Neural crest cell (in vitro differentiated cells): ENCODE measurements at regions not wholly inside any gene's neighbourhood (a gene's known extent, or its start where the extent isn't known, plus 50 kb on each side); places are given as distances from the start of the nearest gene placed in this dataset.
"Not testable (repeated sequence)": the region's sequence is repeated elsewhere in the genome, so short reads cannot be mapped to it uniquely, and the experiment has no call there.

Experiments
- DNase-seq: peaks from one replicate; pipeline ENCODE4 v3.0.0; 2021; ENCODE audit warnings: low read depth, mixed read lengths, low spot score
- H3K27ac Mint-ChIP-seq: one replicate; pipeline ENCODE4 v1.8.0; 2021; ENCODE audit warnings: mild to moderate bottlenecking, mixed read lengths; ENCODE audit not compliant: unreplicated experiment
- H3K27me3 Mint-ChIP-seq: 2 replicates; pipeline ENCODE4 v1.8.0; 2021; ENCODE audit warnings: low read depth, mild to moderate bottlenecking, mixed read lengths
- H3K36me3 Mint-ChIP-seq: 2 replicates; pipeline ENCODE4 v1.8.0; 2021; ENCODE audit warnings: low read depth, mild to moderate bottlenecking, mixed read lengths
- H3K4me1 Mint-ChIP-seq: 2 replicates; pipeline ENCODE4 v1.8.0; 2021; ENCODE audit warnings: mixed read lengths
- H3K4me3 Mint-ChIP-seq: one replicate; pipeline ENCODE4 v1.8.0; 2021; ENCODE audit warnings: mild to moderate bottlenecking, mixed read lengths
- H3K9me3 Mint-ChIP-seq: 2 replicates; pipeline ENCODE4 v1.8.0; 2021; ENCODE audit warnings: mixed read lengths
- TF ChIP-seq, protein P1 (sequence below): fragments of 200-600 bp; sonication (generic); conservative IDR thresholded peaks from 2 replicates; pipeline ENCODE4 v1.5.0; 2021; ENCODE audit warnings: antibody characterized with exemption, mild to moderate bottlenecking

DNA sequence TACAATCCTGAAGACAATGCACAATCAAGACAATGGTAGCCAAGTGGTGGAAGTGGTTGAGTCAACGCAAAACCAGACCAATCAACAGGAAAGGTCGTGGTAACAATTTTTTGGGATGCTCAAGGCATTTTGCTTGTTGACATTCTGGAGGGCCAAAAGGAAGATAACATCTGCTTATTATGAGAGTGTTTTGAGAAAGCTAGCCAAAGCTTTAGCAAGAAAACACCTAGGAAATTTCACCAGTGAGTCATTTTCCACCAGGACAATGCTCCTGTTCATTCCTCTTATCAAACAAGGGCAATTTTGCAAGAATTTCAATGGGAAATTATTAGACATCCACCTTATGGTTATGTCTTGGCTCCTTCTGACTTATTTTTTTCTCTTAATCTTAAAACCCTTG lies 1932.2 kb upstream of the RAG2 start:
- Mint-ChIP-seq H3K36me3 (no peaks in the 10 kb centered on the region), H3K27ac (no peak overlapping the region), H3K27me3 (no peaks in the 10 kb centered on the region), H3K4me1 (no peaks in the 10 kb centered on the region), H3K4me3 (no peak overlapping the region), H3K9me3 (peaks cover 6% of the 10 kb centered on the region)
- TF ChIP-seq, protein P1, sequence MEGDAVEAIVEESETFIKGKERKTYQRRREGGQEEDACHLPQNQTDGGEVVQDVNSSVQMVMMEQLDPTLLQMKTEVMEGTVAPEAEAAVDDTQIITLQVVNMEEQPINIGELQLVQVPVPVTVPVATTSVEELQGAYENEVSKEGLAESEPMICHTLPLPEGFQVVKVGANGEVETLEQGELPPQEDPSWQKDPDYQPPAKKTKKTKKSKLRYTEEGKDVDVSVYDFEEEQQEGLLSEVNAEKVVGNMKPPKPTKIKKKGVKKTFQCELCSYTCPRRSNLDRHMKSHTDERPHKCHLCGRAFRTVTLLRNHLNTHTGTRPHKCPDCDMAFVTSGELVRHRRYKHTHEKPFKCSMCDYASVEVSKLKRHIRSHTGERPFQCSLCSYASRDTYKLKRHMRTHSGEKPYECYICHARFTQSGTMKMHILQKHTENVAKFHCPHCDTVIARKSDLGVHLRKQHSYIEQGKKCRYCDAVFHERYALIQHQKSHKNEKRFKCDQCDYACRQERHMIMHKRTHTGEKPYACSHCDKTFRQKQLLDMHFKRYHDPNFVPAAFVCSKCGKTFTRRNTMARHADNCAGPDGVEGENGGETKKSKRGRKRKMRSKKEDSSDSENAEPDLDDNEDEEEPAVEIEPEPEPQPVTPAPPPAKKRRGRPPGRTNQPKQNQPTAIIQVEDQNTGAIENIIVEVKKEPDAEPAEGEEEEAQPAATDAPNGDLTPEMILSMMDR: no peak
- DNase-seq: no peak

DNA sequence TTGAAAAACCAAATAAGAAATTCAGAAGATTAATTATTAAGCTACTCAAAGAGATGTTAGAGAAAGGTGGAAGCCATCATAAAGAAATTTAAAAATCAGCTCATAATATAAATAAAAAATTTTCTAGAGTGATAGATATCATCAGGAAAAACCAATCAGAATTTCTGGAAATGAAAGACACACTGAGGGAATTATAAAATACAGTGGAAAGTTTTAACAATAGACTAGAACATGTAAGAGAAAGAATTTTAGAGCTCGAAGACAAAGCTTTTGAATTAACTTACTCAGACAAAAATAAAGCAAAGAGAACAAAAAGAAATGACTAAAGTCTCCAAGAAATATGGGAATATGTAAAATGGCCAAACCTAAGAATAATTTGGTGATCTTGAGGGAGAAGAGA lies 1926.9 kb upstream of the RAG2 start:
- no peaks in the 10 kb centered on the region for H3K27me3 Mint-ChIP-seq
- H3K9me3 Mint-ChIP-seq: peaks cover 10% of the 10 kb centered on the region
- TF ChIP-seq, protein P1: no peak
- no peaks in the 10 kb centered on the region for H3K36me3 Mint-ChIP-seq
- no peaks in the 10 kb centered on the region for H3K4me1 Mint-ChIP-seq
- no peak for DNase-seq
- no peak overlapping the region for H3K27ac Mint-ChIP-seq
- H3K4me3 Mint-ChIP-seq: no peak overlapping the region

DNA sequence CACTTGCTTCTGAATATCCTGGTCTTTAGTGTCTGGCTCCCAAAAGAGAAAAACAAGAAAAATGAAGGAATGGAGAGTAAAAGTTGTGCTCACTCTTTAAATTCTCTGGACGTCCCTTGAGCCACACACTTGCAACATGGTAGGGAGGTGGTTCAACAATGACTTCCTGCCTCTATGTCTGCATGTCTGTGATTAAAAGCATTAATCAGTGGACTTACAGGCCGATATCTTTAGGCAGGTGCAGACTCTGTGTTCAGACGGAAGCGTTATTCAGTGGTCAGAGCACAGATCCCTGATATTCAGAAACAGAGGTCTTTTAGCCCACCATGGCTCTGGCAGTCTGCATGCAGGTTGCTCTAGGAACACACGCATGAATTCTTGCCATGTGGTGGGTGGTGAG lies 1920.0 kb upstream of the RAG2 start:
- Mint-ChIP-seq H3K9me3 (peaks cover 3% of the 10 kb centered on the region), H3K27ac (no peak overlapping the region), H3K36me3 (no peaks in the 10 kb centered on the region), H3K27me3 (no peaks in the 10 kb centered on the region), H3K4me1 (no peaks in the 10 kb centered on the region), H3K4me3 (no peak overlapping the region)
- no peak for DNase-seq
- TF ChIP-seq, protein P1: no peak

DNA sequence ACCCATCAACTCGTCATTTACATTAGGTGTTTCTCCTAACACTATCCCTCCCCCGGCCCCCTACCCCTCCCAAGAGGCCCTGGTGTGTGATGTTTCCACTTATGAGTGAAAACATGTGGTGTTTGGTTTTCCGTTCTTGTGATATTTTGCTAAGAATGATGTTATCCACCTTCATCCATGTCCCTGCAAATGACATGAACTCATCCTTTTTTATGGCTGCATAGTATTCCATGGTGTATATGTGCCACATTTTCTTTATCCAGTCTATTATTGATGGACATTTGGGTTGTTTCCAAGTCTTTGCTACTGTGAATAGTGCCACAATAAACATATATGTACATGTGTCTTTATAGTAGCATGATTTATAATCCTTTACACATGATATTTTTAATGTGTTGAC lies 1914.8 kb upstream of the RAG2 start:
- not testable (repeated sequence) for H3K4me3 Mint-ChIP-seq, H3K9me3 Mint-ChIP-seq, H3K27ac Mint-ChIP-seq, H3K27me3 Mint-ChIP-seq, DNase-seq, H3K4me1 Mint-ChIP-seq, H3K36me3 Mint-ChIP-seq

DNA sequence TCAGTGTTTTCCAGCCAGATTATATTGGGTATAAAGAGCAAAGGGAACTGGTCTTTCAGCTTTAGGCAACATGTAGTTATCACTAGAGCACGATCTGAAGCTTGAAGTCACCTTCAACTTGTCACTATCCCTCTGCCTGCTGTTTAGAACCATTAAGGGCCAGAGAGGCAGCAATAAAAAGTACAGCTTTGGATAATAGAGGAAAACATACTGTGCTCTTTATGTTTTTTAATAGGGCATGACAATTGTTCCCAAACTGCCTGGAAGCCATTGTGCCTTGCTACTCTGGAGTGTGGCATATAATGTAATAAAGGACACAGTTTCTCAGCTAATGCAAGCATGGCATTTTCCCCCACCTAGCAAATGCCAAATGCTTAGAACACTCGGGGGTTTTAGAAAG lies 1912.0 kb upstream of the RAG2 start:
- TF ChIP-seq, protein P1: no peak
- H3K27ac Mint-ChIP-seq: no peak overlapping the region
- H3K4me1 Mint-ChIP-seq: no peaks in the 10 kb centered on the region
- no peaks in the 10 kb centered on the region for H3K36me3 Mint-ChIP-seq
- peaks cover 5% of the 10 kb centered on the region for H3K9me3 Mint-ChIP-seq
- no peaks in the 10 kb centered on the region for H3K27me3 Mint-ChIP-seq
- no peak overlapping the region for H3K4me3 Mint-ChIP-seq
- DNase-seq: no peak

DNA sequence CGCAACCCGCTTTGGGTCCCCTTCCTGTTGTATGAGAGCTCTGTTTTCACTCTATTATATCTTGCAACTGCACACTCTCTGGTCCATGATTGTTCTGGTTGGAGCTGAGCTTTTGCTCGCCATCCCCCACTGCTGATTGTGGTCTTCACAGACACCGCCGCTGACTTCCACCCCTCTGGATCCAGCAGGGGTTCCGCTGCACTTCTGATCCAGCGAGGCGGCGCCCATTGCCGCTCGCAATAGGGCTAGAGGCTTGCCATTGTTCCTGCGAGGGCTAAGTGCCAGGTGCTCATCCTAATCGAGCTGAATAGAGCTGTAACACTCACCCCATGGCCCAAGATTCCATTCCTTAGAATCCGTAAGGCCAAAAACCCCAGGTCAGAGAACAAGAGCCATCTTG lies 1905.8 kb upstream of the RAG2 start:
- peaks cover 2% of the 10 kb centered on the region for H3K9me3 Mint-ChIP-seq
- no peak for DNase-seq
- no peaks in the 10 kb centered on the region for H3K27me3 Mint-ChIP-seq
- no peaks in the 10 kb centered on the region for H3K36me3 Mint-ChIP-seq
- H3K4me3 Mint-ChIP-seq: no peak overlapping the region
- TF ChIP-seq, protein P1: no peak
- no peaks in the 10 kb centered on the region for H3K4me1 Mint-ChIP-seq
- no peak overlapping the region for H3K27ac Mint-ChIP-seq
